IPS-15b (cell line): ENCODE measurements at regions not wholly inside any gene's neighbourhood (a gene's known extent, or its start where the extent isn't known, plus 50 kb on each side); places are given as distances from the start of the nearest gene placed in this dataset.

Experiments
- H3K27me3 ChIP-seq: one replicate; pipeline ENCODE4 v1.6.1; 2013; ENCODE audit warnings: low read length; ENCODE audit not compliant: control insufficient read depth, insufficient read depth
- H3K36me3 ChIP-seq: one replicate; pipeline ENCODE4 v1.6.1; 2013; ENCODE audit warnings: low read length; ENCODE audit not compliant: control insufficient read depth, insufficient read depth
- H3K4me1 ChIP-seq: one replicate; pipeline ENCODE4 v1.6.1; 2013; ENCODE audit warnings: mild to moderate bottlenecking, low read length; ENCODE audit not compliant: control insufficient read depth, insufficient read depth
- H3K4me3 ChIP-seq: one replicate; pipeline ENCODE4 v1.5.1; 2013; ENCODE audit warnings: low read depth, low read length
- H3K9ac ChIP-seq: one replicate; pipeline ENCODE4 v1.6.1; 2013; ENCODE audit warnings: low read depth, mild to moderate bottlenecking, low read length
- H3K9me3 ChIP-seq: one replicate; pipeline ENCODE4 v1.6.1; 2013; ENCODE audit warnings: mild to moderate bottlenecking, low read length; ENCODE audit not compliant: control insufficient read depth, insufficient read depth

GRCh38 chr18:77970814-77971213 lies 721.2 kb downstream of the GALR1 start:
- H3K4me3 ChIP-seq: no peak overlapping the region
- no peaks in the 10 kb centered on the region for H3K36me3 ChIP-seq
- no peaks in the 10 kb centered on the region for H3K27me3 ChIP-seq
- H3K9ac ChIP-seq: no peak overlapping the region
- H3K4me1 ChIP-seq: peaks cover 5% of the 10 kb centered on the region
- no peaks in the 10 kb centered on the region for H3K9me3 ChIP-seq

- no peaks in the 10 kb centered on the region for H3K27me3 ChIP-seq
- H3K9ac ChIP-seq: no peak overlapping the region
- H3K9me3 ChIP-seq: no peaks in the 10 kb centered on the region
- no peak overlapping the region for H3K4me3 ChIP-seq
- H3K4me1 ChIP-seq: peaks cover 5% of the 10 kb centered on the region
- H3K36me3 ChIP-seq: no peaks in the 10 kb centered on the region
Observed at GRCh38 chr18:77973745-77974144, 724.1 kb downstream of the GALR1 start.

GRCh38 chr18:77974329-77974728 lies 724.7 kb downstream of the GALR1 start:
- no peaks in the 10 kb centered on the region for H3K36me3 ChIP-seq
- no peaks in the 10 kb centered on the region for H3K27me3 ChIP-seq
- no peak overlapping the region for H3K9ac ChIP-seq
- no peak overlapping the region for H3K4me3 ChIP-seq
- H3K9me3 ChIP-seq: no peaks in the 10 kb centered on the region
- peaks cover 5% of the 10 kb centered on the region for H3K4me1 ChIP-seq

- H3K4me3 ChIP-seq: no peak overlapping the region
- H3K9me3 ChIP-seq: no peaks in the 10 kb centered on the region
- H3K27me3 ChIP-seq: no peaks in the 10 kb centered on the region
Observed at GRCh38 chr18:77977331-77977730, 727.7 kb downstream of the GALR1 start.

GRCh38 chr18:77980275-77980674 lies 730.6 kb downstream of the GALR1 start:
- Histone ChIP-seq H3K36me3 (no peaks in the 10 kb centered on the region), H3K9ac (no peak overlapping the region), H3K9me3 (no peaks in the 10 kb centered on the region), H3K4me1 (no peaks in the 10 kb centered on the region), H3K27me3 (no peaks in the 10 kb centered on the region), H3K4me3 (no peak overlapping the region)

More at GRCh38 chr18:77977331-77977730, 727.7 kb downstream of the GALR1 start:
- Histone ChIP-seq H3K36me3 (no peaks in the 10 kb centered on the region), H3K9ac (no peak overlapping the region), H3K4me1 (no peaks in the 10 kb centered on the region)

- Histone ChIP-seq H3K4me3 (no peak overlapping the region), H3K9me3 (no peaks in the 10 kb centered on the region), H3K9ac (no peak overlapping the region), H3K27me3 (no peaks in the 10 kb centered on the region), H3K4me1 (no peaks in the 10 kb centered on the region), H3K36me3 (no peaks in the 10 kb centered on the region)
Observed at GRCh38 chr18:77981874-77982273, 732.2 kb downstream of the GALR1 start.

GRCh38 chr18:77983270-77983669 lies 733.6 kb downstream of the GALR1 start:
- Histone ChIP-seq H3K27me3 (no peaks in the 10 kb centered on the region), H3K36me3 (no peaks in the 10 kb centered on the region), H3K4me3 (no peak overlapping the region), H3K4me1 (no peaks in the 10 kb centered on the region), H3K9me3 (no peaks in the 10 kb centered on the region), H3K9ac (no peak overlapping the region)

GRCh38 chr18:77984178-77984577 lies 734.5 kb downstream of the GALR1 start:
- Histone ChIP-seq H3K9me3 (no peaks in the 10 kb centered on the region), H3K4me3 (no peak overlapping the region), H3K36me3 (no peaks in the 10 kb centered on the region), H3K27me3 (no peaks in the 10 kb centered on the region), H3K4me1 (no peaks in the 10 kb centered on the region), H3K9ac (no peak overlapping the region)

- Histone ChIP-seq H3K27me3 (no peaks in the 10 kb centered on the region), H3K36me3 (no peaks in the 10 kb centered on the region), H3K4me3 (no peak overlapping the region), H3K9ac (no peak overlapping the region), H3K4me1 (no peaks in the 10 kb centered on the region), H3K9me3 (no peaks in the 10 kb centered on the region)
Observed at GRCh38 chr18:77984833-77985232, 735.2 kb downstream of the GALR1 start.

- Histone ChIP-seq H3K27me3 (no peaks in the 10 kb centered on the region), H3K9ac (no peak overlapping the region), H3K4me3 (no peak overlapping the region), H3K9me3 (no peaks in the 10 kb centered on the region), H3K4me1 (no peaks in the 10 kb centered on the region), H3K36me3 (no peaks in the 10 kb centered on the region)
Observed at GRCh38 chr18:77985526-77986281, 736.1 kb downstream of the GALR1 start.

- H3K9ac ChIP-seq: no peak overlapping the region
- no peaks in the 10 kb centered on the region for H3K27me3 ChIP-seq
- no peaks in the 10 kb centered on the region for H3K4me1 ChIP-seq
- no peak overlapping the region for H3K4me3 ChIP-seq
- H3K9me3 ChIP-seq: no peaks in the 10 kb centered on the region
- H3K36me3 ChIP-seq: no peaks in the 10 kb centered on the region
Observed at GRCh38 chr18:77990131-77990530, 740.5 kb downstream of the GALR1 start.

GRCh38 chr18:77990901-77991300 lies 741.3 kb downstream of the GALR1 start:
- H3K9ac ChIP-seq: no peak overlapping the region
- no peaks in the 10 kb centered on the region for H3K4me1 ChIP-seq
- H3K9me3 ChIP-seq: no peaks in the 10 kb centered on the region
- H3K4me3 ChIP-seq: no peak overlapping the region
- H3K27me3 ChIP-seq: no peaks in the 10 kb centered on the region
- no peaks in the 10 kb centered on the region for H3K36me3 ChIP-seq
